ENCODE measurements at regions not wholly inside any gene's neighbourhood (a gene's known extent, or its start where the extent isn't known, plus 50 kb on each side); places are given as distances from the start of the nearest gene placed in this dataset.

- no peaks in the 10 kb centered on the region for H3K4me1 Mint-ChIP-seq
- H3K36me3 Mint-ChIP-seq (ENCODE audit: low read depth) = no peaks in the 10 kb centered on the region
- no peak for TF ChIP-seq CTCF (IDR thresholded peaks at IDR 0.05; ENCODE audit: unreplicated experiment in 3 of 3)
- H3K4me3 Mint-ChIP-seq = no peak overlapping the region
- no peak overlapping the region for H3K27ac Mint-ChIP-seq
- H3K27me3 Mint-ChIP-seq (ENCODE audit: low read depth) = no peaks in the 10 kb centered on the region
- H3K9me3 Mint-ChIP-seq = no peaks in the 10 kb centered on the region
These were observed 110.4 kb upstream of the MAP9 start for GRCh38 chr4:155487210-155487609.

DNA sequence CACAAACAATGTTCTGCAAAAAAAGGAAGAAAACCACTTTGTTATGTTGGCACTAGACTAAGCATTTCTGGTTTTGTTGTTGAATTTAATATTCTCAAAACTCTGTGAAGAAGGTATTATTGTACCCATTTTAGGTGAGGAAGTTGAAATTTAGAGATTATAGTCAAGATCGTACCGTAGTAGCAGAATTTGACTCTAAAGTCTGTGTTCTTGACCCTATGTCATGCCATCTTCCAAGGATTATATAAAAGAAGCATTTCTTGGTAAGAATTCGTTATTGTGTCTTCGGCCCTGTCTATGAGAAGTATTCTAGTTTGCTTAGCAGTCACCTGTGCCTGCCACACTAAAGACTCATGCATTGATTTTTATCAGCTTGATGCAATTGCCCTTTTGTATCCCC lies 104.4 kb upstream of the MAP9 start:
- Mint-ChIP-seq H3K4me3 (no peak overlapping the region), H3K36me3 (ENCODE audit: low read depth) (no peaks in the 10 kb centered on the region), H3K9me3 (no peaks in the 10 kb centered on the region), H3K27ac (no peak overlapping the region), H3K27me3 (ENCODE audit: low read depth) (no peaks in the 10 kb centered on the region), H3K4me1 (no peaks in the 10 kb centered on the region)
- TF ChIP-seq CTCF (IDR thresholded peaks at IDR 0.05; ENCODE audit: unreplicated experiment in 3 of 3) = no peak

DNA sequence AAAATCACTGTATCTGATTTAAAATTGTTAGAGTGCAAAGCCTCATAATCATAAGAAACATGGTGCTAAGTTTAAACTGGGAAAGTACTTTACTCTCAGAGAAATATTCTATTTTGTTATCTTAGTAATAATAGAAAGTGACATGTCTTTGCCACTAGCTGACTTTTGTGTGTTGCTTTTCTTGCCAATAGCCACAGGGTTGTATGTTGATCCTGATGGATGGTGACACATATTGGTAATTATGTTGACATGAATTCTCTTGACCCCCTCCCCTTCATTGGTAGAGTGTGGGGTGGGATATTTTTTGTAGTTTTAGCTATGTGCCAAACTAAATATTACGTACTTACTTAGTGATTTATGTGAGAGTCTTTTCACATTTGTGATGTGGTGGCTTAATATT lies 103.1 kb upstream of the MAP9 start:
- Mint-ChIP-seq H3K36me3 (ENCODE audit: low read depth) (no peaks in the 10 kb centered on the region), H3K27ac (peak overlapping the region; percentile 42 to 84 (median 83)), H3K4me1 (no peaks in the 10 kb centered on the region), H3K4me3 (no peak overlapping the region), H3K9me3 (no peaks in the 10 kb centered on the region), H3K27me3 (ENCODE audit: low read depth) (no peaks in the 10 kb centered on the region)
- TF ChIP-seq CTCF (IDR thresholded peaks at IDR 0.05; ENCODE audit: unreplicated experiment in 3 of 3) = no peak

DNA sequence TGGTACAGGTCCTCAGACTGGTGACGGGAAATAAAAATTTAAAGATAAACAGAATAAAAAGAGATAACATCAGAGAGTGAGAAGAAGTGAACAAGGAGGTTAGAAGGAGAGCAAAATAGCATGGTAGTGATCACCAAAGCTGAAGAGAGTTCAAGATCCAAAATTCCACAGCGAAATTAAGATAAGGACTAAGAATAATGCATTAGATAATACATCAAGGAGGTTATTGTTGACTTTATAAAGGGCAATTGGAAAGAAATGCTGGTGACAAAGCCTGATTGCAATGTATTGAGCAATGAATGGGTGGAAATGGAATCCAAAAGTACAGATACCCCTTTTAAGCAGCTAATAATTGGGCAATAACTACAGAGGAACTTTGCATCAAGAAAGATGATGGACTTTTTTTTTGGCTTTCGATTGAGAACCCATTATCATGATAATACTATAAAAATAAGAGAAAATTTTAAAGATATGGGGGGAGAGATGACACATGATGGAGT lies 101.6 kb upstream of the MAP9 start:
- TF ChIP-seq CTCF (IDR thresholded peaks at IDR 0.05; ENCODE audit: unreplicated experiment in 3 of 3) = no peak
- no peaks in the 10 kb centered on the region for H3K4me1 Mint-ChIP-seq
- H3K9me3 Mint-ChIP-seq = no peaks in the 10 kb centered on the region
- H3K36me3 Mint-ChIP-seq (ENCODE audit: low read depth) = no peaks in the 10 kb centered on the region
- no peaks in the 10 kb centered on the region for H3K27me3 Mint-ChIP-seq (ENCODE audit: low read depth)
- peak overlapping the region in 2 of 3 experiments; percentile 83 to 84 for H3K27ac Mint-ChIP-seq
- no peak overlapping the region for H3K4me3 Mint-ChIP-seq

- no peaks in the 10 kb centered on the region for H3K9me3 Mint-ChIP-seq
- no peaks in the 10 kb centered on the region for H3K27me3 Mint-ChIP-seq (ENCODE audit: low read depth)
- H3K27ac Mint-ChIP-seq = no peak overlapping the region
- H3K36me3 Mint-ChIP-seq (ENCODE audit: low read depth) = no peaks in the 10 kb centered on the region
- no peaks in the 10 kb centered on the region for H3K4me1 Mint-ChIP-seq
- H3K4me3 Mint-ChIP-seq = no peak overlapping the region
- no peak for TF ChIP-seq CTCF (IDR thresholded peaks at IDR 0.05; ENCODE audit: unreplicated experiment in 3 of 3)
These were observed 98.0 kb upstream of the MAP9 start for GRCh38 chr4:155474758-155475157.

GRCh38 chr4:155473420-155474095 lies 96.8 kb upstream of the MAP9 start:
- H3K4me3 Mint-ChIP-seq = no peak overlapping the region
- no peaks in the 10 kb centered on the region for H3K4me1 Mint-ChIP-seq
- H3K9me3 Mint-ChIP-seq = no peaks in the 10 kb centered on the region
- H3K27ac Mint-ChIP-seq = no peak overlapping the region
- TF ChIP-seq CTCF (IDR thresholded peaks at IDR 0.05; ENCODE audit: unreplicated experiment in 3 of 3) = no peak
- no peaks in the 10 kb centered on the region for H3K27me3 Mint-ChIP-seq (ENCODE audit: low read depth)
- no peaks in the 10 kb centered on the region for H3K36me3 Mint-ChIP-seq (ENCODE audit: low read depth)
